GOT3 (cell line): ENCODE measurements at regions not wholly inside any gene's neighbourhood (a gene's known extent, or its start where the extent isn't known, plus 50 kb on each side); places are given as distances from the start of the nearest gene placed in this dataset.
"Not testable (repeated sequence)": the region's sequence is repeated elsewhere in the genome, so short reads cannot be mapped to it uniquely, and the experiment has no call there.

Experiments
- DNase-seq: peaks from one replicate; lab custom pipeline; 2025; ENCODE audit warnings: mixed read lengths; lab: John Stamatoyannopoulos, UW

- DNase-seq: no peak
These were observed 58.7 kb upstream of the SULF2 start for GRCh38 chr20:47843886-47844567.

- not testable (repeated sequence) for DNase-seq
These were observed 57.7 kb upstream of the SULF2 start for GRCh38 chr20:47842950-47843349.

GRCh38 chr20:47842004-47842403, 56.7 kb upstream of the SULF2 start:
- DNase-seq: not testable (repeated sequence)

GRCh38 chr20:47836256-47836817, 51.1 kb upstream of the SULF2 start:
- DNase-seq: not testable (repeated sequence)
